ENCODE measurements at regions not wholly inside any gene's neighbourhood (a gene's known extent, or its start where the extent isn't known, plus 50 kb on each side); places are given as distances from the start of the nearest gene placed in this dataset.
A peak's percentile ranks its signal among the peaks of the same experiment; 100 is the strongest.
"Not testable (repeated sequence)": the region's sequence is repeated elsewhere in the genome, so short reads cannot be mapped to it uniquely, and the experiment has no call there.

GRCh38 chr3:177642042-177642803 is 444.9 kb upstream of the TBL1XR1 start:
- no peak for DNase-seq

GRCh38 chr3:177642804-177643125 is 445.5 kb upstream of the TBL1XR1 start:
- no peak for DNase-seq

DNA sequence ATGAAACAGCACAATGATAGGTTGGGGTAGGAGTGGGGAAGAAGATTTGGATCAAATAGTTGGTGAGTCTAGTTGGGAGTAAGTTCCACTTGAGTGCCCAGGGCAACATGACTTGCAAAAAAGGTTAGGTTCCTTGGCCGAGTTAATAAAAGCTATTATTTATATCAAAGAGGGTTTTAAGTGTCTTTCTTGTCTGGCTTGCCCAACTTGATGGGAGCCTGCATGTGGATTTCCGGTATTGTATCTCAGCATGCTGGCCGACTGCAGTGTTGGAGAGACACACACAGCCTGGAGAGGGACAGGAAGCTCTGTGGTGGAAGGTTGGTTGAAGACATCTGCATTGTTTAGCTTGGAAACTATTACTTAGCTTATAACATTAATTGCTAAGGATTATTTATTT is 449.5 kb upstream of the TBL1XR1 start:
- DNase-seq, result no peak

GRCh38 chr3:177647341-177647740 is 450.1 kb upstream of the TBL1XR1 start:
- no peak for DNase-seq

DNA sequence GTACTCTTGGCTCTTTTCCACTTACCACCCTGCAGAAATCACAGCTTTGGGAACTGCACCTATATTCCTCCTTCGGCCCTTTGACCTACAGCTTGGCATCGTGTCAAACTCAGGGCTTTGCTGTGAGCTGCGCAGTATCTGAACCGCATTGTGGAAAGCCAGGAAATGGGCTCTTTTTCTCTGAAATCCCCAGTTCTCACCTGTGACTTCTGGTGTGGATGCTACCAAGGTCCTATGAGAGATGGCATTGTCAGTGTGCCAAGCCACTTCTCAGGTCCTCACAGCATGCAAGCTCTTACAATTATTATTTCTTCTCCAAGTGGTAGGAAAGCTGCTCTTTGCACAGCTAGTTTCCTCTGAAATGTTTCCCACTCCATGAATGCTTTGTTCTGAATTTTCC is 450.6 kb upstream of the TBL1XR1 start:
- no peak for DNase-seq

- DNase-seq, result no peak
Observed at GRCh38 chr3:177652556-177653291, 455.4 kb upstream of the TBL1XR1 start.

DNA sequence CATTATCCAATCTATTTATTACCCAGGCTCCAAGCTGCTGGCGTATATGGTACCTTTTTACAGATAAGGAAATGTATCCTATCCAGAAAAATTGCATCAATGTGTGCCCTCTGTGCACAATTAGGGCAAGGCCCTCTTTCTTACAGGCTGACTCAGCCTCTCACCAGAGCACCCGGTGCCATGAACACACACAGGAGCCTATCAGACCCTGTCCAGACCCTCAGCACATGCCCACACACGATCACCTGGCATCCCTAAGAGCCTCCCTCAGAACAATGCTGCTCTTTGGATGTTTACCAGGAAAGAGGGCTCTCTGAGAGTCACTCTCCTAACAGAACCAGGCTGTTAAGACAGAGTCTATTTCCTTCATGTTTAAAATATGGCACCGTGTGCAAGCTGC is 460.0 kb upstream of the TBL1XR1 start:
- DNase-seq, result no peak

GRCh38 chr3:177658354-177658753 is 461.1 kb upstream of the TBL1XR1 start:
- DNase-seq, result no peak

DNA sequence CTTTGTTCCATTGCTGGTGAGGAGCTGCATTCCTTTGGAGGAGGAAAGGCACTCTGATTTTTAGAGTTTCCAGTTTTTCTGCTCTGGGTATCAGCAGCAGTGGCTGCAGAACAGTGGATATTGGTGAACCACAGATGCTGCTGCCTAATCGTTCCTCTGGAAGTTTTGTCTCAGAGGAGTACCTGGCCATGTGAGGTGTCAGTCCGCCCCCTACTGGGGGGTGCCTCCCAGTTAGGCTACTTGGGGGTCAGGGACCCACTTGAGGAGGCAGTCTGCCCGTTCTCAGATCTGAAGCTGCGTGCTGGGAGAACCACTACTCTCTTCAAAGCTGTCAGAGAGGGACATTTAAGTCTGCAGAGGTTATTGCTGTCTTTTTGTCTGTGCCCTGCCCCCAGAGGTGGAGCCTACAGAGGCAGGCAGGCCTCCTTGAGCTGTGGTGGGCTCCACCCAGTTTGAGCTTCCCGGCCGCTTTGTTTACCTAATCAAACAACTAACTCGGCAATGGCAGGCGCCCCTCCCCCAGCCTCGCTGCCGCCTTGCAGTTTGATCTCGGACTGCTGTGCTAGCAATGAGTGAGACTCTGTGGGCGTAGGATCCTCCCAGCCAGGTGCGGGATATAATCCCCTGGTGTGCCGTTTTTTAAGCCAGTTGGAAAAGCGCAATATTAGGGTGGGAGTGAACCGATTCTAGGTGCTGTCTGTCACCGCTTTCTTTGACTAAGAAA is 467.3 kb upstream of the TBL1XR1 start:
- DNase-seq, result not testable (repeated sequence)

DNA sequence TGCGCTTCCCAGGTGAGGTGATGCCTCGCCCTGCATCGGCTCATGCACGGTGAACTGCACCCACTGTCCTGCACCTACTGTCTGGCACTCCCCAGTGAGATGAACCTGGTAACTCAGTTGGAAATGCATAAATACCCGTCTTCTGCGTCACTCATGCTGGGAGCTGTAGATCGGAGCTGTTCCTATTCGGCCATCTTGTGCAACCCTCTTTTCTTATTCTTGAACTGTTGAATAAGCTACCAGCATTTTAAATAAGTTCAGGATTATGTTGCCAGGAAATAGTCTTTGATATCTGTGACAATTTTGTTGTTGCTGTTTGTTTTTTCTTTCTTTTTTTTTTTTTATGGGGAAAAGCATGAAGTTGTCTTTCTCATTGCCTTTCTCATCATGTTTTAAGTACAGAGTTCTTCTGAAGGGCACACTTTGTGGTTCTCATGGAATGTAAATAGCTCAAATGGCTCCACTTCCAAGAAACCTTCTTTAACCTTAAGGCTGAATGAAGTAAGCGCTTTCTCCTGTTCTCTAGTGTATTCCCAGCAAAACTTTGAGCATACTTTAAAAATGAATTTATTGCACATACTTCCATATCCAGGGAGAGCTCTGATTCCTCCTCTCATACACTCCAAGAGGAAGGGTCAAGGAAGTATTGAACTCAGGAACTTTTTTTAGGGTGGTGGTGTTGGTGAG is 468.0 kb upstream of the TBL1XR1 start:
- peak; percentile 26 for DNase-seq

DNA sequence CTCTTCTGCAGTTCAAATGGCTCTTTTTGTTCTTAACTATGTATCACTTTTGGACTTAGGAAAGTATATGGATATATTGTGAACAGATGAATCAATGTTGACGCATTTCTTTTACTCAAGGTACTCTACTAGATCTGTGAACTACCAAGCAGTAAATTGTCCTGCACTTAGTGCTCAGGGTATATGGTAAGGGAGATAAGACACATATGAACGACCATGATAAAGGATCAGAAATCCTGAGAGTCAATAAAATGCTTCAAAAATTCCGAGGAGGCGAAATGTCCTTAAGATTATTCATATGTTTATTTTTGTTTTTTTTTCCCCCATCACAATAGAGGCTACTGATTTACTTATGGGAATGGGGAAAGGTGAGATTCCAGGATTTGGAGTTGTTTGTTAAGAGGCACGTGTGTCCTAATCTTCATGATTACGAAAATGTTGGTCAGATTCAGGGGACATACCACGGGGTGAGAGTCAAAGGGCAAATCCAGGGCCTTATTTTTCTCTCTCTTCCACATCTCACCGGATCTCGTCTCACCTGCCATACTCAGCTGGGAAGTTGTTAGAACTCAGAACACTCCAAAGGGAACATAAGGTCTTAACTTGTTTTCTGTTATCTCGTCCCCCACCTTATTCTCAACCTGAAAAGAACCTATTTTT is 475.1 kb upstream of the TBL1XR1 start:
- no peak for DNase-seq

GRCh38 chr3:177673112-177673914 is 476.0 kb upstream of the TBL1XR1 start:
- DNase-seq, result peak; percentile 87

DNA sequence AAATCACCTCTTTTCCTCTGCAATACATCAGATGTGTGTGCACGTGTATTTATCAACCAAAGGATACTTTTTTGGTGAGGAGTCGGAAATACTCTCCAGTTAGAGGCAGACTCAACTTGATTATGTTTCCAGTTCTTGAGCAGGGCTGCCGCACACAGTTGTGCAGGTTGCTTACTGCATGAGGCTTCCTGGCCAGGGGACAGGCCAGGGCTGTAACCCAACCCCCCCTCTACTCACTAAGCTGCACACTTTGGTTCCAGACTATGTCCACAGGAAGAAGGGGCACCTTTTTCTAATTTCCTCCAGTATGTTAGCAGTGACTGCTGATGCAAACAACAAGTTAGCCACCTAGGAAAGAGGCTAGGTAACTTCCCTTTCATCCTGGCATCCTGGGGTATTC is 476.9 kb upstream of the TBL1XR1 start:
- DNase-seq, result no peak

- peak; percentile 15 for DNase-seq
Observed at GRCh38 chr3:177676148-177676547, 478.9 kb upstream of the TBL1XR1 start.

DNA sequence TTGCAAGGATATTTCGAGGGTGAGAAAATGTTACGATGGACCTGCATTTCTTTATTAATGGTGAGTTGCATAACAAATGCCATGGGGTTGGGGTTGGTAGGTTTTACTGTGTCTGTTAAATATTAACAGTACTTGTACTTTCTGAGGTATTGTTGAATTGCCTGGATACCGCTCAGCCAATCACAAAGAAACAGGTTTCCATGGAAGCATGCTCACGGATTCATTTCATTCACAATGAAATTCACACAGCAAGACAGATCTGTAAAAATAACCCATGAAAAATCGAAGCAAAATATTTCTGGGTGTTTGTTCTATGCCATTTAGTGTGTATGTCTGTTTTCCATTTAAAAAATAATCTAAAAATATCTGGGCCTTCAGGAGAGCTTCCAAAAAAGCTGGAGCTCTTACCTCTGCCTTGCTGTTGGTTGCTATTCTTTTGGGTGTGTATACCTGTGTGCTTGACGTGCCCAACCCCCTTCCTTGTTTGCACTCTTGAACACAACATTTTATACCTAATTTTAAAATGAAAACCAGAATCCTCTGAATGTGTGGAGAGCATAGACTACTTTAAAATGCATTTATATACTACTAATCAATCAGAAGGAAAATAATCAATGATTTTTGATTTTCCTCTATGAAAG is 479.8 kb upstream of the TBL1XR1 start:
- no peak for DNase-seq

GRCh38 chr3:177679568-177680471 is 482.5 kb upstream of the TBL1XR1 start:
- DNase-seq, result no peak

DNA sequence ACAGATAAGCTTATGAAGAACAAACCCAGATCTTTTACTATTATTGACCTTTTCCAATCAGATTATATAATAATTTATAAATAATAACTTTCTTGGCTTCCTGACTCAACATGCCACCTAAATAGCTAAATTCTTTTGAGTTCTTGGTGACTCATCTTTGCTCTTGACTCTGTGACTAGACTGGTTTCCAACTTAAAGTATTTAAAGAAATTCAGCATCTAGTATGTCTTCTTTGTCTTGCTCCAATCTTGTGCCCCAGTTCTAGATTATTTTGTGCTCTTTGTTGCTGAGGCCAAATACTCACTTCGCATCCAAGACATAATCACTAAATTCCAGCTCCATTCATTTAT is 483.2 kb upstream of the TBL1XR1 start:
- peak; percentile 50 for DNase-seq

GRCh38 chr3:177681156-177681555 is 483.9 kb upstream of the TBL1XR1 start:
- DNase-seq, result no peak

- DNase-seq, result no peak
Observed at GRCh38 chr3:177681852-177682251, 484.6 kb upstream of the TBL1XR1 start.

DNA sequence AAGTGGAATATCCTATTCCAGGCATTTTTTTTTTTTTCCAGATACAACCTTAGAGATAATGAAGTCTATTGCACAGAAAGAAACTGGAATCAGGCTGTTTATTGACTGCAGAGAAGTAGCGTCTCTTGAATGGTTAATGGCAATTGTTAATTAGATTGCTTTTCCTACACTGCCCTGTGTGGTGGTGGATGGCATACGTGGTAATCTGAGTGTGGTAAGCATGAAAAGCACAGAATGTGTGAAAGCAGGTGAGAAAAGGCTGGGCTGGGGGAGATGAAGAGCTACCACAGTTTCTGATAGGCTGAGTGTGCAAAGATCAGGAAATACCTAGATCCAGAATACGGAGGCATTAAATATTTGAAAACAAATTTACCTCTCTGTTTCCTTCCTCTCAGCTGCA is 486.3 kb upstream of the TBL1XR1 start:
- no peak for DNase-seq

Data from fibroblast of skin of scalp (primary cell).